ENCODE measurements at regions not wholly inside any gene's neighbourhood (a gene's known extent, or its start where the extent isn't known, plus 50 kb on each side); places are given as distances from the start of the nearest gene placed in this dataset.
"Not testable (repeated sequence)": the region's sequence is repeated elsewhere in the genome, so short reads cannot be mapped to it uniquely, and the experiment has no call there.

DNA sequence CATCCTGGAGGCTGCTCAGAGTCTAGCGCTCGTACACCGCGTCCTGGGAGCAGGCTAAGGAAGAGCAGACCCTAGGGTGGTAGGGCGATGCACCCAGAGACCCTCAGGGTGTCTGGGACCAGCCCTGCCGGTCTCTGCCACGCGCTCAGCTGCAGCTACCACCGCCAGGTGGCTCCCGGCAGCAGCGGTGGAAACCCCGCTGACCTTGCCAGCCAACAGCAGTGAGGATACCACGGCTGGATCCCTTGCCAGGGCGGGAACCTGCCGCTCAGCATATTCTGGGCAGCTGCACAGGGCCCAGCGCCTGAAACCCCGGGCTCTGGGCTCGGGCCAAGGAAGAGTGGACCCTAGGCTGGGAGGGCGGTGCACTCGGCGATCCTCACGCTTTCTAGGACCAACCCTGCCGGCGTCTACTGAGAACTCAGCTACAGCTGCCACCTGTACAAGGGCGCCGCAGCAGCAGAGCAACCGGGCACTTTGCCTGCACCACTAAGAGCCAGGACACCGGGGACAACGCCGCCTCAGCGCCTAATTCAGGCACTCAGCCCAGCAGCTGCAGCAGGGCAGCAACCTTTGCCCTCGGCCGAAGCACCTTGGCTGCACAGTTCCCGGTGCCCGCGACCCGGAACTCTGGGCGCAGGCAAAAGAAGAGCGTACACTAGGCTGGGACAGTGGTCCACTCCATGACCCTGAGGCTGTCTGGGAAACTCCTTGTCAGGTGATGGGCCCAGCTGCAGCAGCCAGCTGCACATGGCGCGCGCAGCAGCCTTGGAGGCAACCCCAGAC lies 80.8 kb downstream of the POTEB2 start:
- DNase-seq (ENCODE audit: low read depth in 2 of 2, low spot score in 1 of 2) = not testable (repeated sequence)

GRCh38 chr15:20783598-20784184 lies 82.4 kb downstream of the POTEB2 start:
- not testable (repeated sequence) for DNase-seq (ENCODE audit: low read depth in 2 of 2, low spot score in 1 of 2)

- not testable (repeated sequence) for DNase-seq (ENCODE audit: low read depth in 2 of 2, low spot score in 1 of 2)
Observed at GRCh38 chr15:20775412-20775811, 90.7 kb downstream of the POTEB2 start.

GRCh38 chr15:20767943-20768342 lies 98.2 kb downstream of the POTEB2 start:
- DNase-seq (ENCODE audit: low read depth in 2 of 2, low spot score in 1 of 2) = not testable (repeated sequence)

DNA sequence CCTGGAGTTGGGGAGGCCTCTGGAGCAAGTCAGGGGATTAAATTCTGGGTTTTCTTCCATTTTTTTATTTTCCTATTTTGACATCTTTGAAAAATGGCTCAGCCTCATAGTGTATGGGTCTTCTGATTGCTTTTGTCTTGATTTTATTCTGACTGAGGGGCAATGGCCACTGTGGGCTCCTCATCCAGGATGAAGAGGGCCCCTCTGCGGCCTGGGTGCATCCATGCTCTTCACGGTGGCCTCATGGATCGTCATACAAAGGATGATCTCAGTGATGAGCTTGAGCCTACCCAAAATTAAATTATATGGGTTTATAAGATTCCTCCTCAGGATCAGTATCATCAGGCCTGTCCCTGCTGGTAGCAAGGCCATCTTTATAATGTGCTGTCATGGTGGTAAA lies 103.7 kb downstream of the POTEB2 start:
- not testable (repeated sequence) for DNase-seq (ENCODE audit: low read depth in 2 of 2, low spot score in 1 of 2)

GRCh38 chr15:20756440-20756839 lies 109.7 kb downstream of the POTEB2 start:
- not testable (repeated sequence) for DNase-seq (ENCODE audit: low read depth in 2 of 2, low spot score in 1 of 2)

DNA sequence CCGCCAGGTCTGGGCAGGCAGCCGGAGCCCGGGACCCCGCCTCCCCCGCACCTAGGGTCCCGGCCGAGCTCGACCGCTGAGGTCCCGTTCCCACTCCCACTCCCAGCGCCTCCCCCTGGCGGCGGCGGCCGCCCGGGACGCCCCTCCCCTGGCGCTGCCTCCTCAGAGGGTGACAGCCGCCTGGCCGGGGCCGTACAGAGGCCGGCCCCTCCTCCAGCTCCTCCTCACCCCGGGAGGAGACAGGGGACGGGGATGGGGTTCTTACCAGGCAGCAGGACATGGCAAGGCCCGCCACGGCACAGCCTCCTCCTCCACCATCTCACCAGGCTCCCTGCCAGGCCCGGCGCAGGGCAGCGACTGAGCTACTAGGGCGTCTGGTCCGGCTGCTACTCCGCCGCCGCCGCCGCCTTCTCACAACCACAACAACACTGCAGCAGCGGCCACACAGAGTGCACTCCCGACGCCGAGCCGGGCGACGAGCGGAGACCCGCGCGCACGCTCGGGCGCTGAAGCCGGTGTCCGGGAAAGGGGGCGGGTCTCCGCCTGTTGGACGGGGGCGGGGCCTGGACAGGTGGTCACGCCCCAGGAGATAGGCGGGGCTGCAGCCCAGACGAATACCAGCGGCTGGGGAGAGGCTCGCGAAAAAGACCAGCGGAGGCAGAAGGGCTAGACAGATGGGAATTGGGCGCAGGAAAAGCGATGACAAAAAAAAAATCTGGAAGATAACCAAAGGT lies 110.3 kb downstream of the POTEB2 start:
- peak in 1 of 2 donors; percentile 4 for DNase-seq (ENCODE audit: low read depth in 2 of 2, low spot score in 1 of 2)

DNA sequence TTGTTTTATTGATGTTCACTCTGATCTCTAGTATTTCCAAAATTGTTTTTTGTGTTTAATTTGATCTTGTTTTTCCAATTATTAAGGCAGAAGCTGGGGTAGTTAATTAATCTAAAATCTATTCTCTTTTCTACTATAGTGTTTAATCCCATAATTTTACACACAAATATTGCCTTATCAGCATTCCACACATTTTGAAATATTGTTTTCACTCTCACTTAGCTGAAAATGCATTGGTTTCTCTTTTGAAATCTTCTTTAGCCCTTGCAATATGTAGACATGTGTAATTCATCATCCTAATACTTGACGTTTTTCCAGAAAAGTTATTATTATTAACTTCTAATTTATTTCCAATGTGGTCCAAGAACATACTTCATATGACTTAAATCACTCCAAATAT lies 132.6 kb downstream of the POTEB2 start:
- DNase-seq (ENCODE audit: low read depth in 2 of 2, low spot score in 1 of 2) = not testable (repeated sequence)
